ENCODE measurements at regions not wholly inside any gene's neighbourhood (a gene's known extent, or its start where the extent isn't known, plus 50 kb on each side); places are given as distances from the start of the nearest gene placed in this dataset.

DNA sequence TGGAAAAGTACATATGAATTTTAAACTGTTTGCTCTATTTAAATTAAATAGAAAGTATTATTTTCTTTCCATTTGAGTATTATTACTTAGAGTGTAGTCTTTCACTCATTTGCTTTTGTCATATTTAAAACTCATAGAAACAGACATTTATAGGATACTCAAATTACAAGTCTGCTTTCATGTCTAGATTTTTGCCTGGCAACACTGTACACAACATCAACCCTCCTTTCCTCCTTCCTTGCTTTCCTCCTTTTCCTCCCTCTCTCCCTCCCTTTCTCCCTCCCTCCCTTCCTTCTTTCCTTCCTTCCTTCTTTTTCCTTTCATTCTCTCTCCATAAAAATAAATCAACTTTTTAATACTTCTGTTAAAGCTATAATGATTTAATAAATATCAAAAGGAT lies 2361.2 kb downstream of the ARAP2 start:
- no peak overlapping the region for H3K27ac ChIP-seq
- no peaks in the 10 kb centered on the region for H3K9me3 ChIP-seq
- ATAC-seq (ENCODE audit: low FRiP score in 2 of 2) (no peak), DNase-seq (no peak)
- no peaks in the 10 kb centered on the region for H3K27me3 ChIP-seq
- TF ChIP-seq EP300 (IDR thresholded peaks at IDR 0.05) (no peak), POLR2AphosphoS5 (IDR thresholded peaks at IDR 0.05) (no peak), POLR2A (IDR thresholded peaks at IDR 0.05) (no peak)
- TF ChIP-seq, protein P1, sequence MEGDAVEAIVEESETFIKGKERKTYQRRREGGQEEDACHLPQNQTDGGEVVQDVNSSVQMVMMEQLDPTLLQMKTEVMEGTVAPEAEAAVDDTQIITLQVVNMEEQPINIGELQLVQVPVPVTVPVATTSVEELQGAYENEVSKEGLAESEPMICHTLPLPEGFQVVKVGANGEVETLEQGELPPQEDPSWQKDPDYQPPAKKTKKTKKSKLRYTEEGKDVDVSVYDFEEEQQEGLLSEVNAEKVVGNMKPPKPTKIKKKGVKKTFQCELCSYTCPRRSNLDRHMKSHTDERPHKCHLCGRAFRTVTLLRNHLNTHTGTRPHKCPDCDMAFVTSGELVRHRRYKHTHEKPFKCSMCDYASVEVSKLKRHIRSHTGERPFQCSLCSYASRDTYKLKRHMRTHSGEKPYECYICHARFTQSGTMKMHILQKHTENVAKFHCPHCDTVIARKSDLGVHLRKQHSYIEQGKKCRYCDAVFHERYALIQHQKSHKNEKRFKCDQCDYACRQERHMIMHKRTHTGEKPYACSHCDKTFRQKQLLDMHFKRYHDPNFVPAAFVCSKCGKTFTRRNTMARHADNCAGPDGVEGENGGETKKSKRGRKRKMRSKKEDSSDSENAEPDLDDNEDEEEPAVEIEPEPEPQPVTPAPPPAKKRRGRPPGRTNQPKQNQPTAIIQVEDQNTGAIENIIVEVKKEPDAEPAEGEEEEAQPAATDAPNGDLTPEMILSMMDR (IDR thresholded peaks at IDR 0.05), result no peak
- H3K4me3 ChIP-seq, result no peak overlapping the region
- no peaks in the 10 kb centered on the region for H3K36me3 ChIP-seq
- H3K4me1 ChIP-seq, result no peaks in the 10 kb centered on the region

DNA sequence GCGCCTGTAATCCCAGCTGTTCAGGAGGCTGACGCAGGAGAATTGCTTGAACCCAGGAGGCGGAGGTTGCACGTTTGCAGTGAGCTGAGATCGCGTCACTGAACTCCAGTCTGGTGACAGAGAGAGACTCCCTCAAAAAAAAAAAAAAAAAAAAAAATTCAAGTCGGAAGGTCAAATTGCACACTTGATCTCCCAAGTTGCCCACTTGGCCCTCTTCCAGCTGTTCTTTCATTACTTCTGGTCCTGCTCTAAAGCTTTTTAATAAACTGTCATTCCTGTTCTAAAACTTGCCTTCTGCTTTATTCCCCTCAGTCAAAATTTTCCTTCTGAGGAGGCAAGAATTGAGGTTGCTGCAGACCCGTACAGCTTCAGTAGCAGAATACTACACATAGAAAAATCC lies 2358.0 kb downstream of the ARAP2 start:
- 85 to 87% methylated on average over 8 of the region's 8 CpGs for WGBS, 2 donors
- Histone ChIP-seq H3K36me3 (no peaks in the 10 kb centered on the region), H3K9me3 (no peaks in the 10 kb centered on the region), H3K27ac (no peak overlapping the region), H3K4me3 (no peak overlapping the region), H3K27me3 (no peaks in the 10 kb centered on the region), H3K4me1 (no peaks in the 10 kb centered on the region)
- no peak for TF ChIP-seq POLR2A (IDR thresholded peaks at IDR 0.05)
- TF ChIP-seq EP300 (IDR thresholded peaks at IDR 0.05), result no peak
- TF ChIP-seq, protein P1 (IDR thresholded peaks at IDR 0.05), result no peak
- TF ChIP-seq POLR2AphosphoS5 (IDR thresholded peaks at IDR 0.05), result no peak
- DNase-seq (no peak), ATAC-seq (ENCODE audit: low FRiP score in 2 of 2) (no peak)

DNA sequence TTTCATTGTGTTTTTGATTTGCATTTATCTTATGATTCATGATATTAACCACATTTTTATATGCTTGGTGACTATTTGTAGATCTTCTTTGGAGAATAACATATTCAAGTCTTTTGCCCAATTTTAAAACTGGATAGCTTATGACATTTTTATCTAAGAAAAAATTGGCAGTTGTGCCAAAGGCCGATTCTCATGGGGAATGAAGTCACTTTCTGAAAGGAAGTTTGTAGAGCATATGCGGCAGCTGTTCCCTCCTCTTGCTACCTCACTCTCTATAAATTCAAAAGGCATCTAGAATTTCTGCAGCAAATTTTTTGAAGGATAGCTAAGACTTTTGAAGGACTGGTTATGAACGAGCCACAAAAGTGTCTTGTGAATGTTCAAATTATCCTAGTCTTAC lies 2353.5 kb downstream of the ARAP2 start:
- DNase-seq (no peak), ATAC-seq (ENCODE audit: low FRiP score in 2 of 2) (no peak)
- no peaks in the 10 kb centered on the region for H3K4me1 ChIP-seq
- TF ChIP-seq POLR2AphosphoS5 (IDR thresholded peaks at IDR 0.05) (no peak), EP300 (IDR thresholded peaks at IDR 0.05) (no peak), POLR2A (IDR thresholded peaks at IDR 0.05) (no peak)
- TF ChIP-seq, protein P1 (IDR thresholded peaks at IDR 0.05), result no peak
- no peaks in the 10 kb centered on the region for H3K9me3 ChIP-seq
- H3K27me3 ChIP-seq, result no peaks in the 10 kb centered on the region
- H3K4me3 ChIP-seq, result no peak overlapping the region
- no peaks in the 10 kb centered on the region for H3K36me3 ChIP-seq
- H3K27ac ChIP-seq, result no peak overlapping the region
- 73 to 83% methylated on average over 3 of the region's 3 CpGs for WGBS, 2 donors

DNA sequence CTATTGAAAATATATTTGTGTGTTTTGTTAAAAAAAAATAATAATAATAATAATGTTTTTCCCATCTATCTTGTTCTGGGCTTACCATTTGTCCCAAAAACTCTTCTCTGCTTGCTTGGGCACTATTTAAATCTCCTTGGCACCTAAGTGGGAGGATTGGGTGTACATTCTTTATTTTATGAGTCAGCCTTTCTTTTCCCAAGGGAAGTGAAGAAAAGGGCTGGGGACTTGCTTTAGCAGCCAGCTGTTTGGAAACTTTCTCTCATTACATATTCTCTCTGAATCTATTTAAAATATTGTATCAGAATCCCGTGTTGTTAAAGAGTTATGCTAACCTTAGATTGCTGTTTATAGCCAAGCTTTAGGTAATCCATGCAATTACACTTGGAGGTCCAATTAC lies 2332.4 kb downstream of the ARAP2 start:
- Histone ChIP-seq H3K4me1 (no peaks in the 10 kb centered on the region), H3K36me3 (no peaks in the 10 kb centered on the region), H3K27ac (no peak overlapping the region), H3K4me3 (no peak overlapping the region), H3K27me3 (no peaks in the 10 kb centered on the region), H3K9me3 (no peaks in the 10 kb centered on the region)
- no peak for ATAC-seq (ENCODE audit: low FRiP score in 2 of 2)
- TF ChIP-seq, protein P1 (IDR thresholded peaks at IDR 0.05), result no peak
- TF ChIP-seq EP300 (IDR thresholded peaks at IDR 0.05), result no peak
- no peak for TF ChIP-seq POLR2A (IDR thresholded peaks at IDR 0.05)
- TF ChIP-seq POLR2AphosphoS5 (IDR thresholded peaks at IDR 0.05), result no peak
- WGBS, 2 donors, result 68 to 72% methylated on average over 1 of the region's 1 CpG
- DNase-seq, result no peak

DNA sequence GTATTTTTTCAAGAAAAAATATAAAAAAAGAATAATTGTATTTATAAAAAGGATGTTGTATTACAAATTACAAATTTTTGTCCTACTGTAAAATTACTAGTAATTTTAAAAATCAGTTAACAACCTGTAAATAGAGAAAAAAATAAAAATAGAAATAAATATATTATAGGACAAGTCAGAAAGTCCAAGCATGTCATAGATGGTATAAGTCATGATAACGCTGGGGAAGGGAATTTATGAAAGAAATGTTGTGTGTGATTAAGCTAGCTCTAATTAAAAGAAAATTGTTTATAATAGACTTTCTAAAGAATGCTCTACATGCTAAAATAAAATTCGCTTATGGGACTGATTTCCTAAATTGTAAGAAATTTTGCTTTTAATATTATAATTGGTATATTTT lies 2329.9 kb downstream of the ARAP2 start:
- Histone ChIP-seq H3K4me1 (no peaks in the 10 kb centered on the region), H3K27ac (no peak overlapping the region), H3K36me3 (no peaks in the 10 kb centered on the region), H3K9me3 (no peaks in the 10 kb centered on the region), H3K27me3 (no peaks in the 10 kb centered on the region), H3K4me3 (no peak overlapping the region)
- DNase-seq, result no peak
- ATAC-seq (ENCODE audit: low FRiP score in 2 of 2), result no peak
- TF ChIP-seq POLR2AphosphoS5 (IDR thresholded peaks at IDR 0.05), result no peak
- TF ChIP-seq, protein P1 (IDR thresholded peaks at IDR 0.05), result no peak
- no peak for TF ChIP-seq EP300 (IDR thresholded peaks at IDR 0.05)
- TF ChIP-seq POLR2A (IDR thresholded peaks at IDR 0.05), result no peak
- 75 to 77% methylated on average over 2 of the region's 2 CpGs for WGBS, 2 donors
